Keratinocyte (primary cell): ENCODE measurements at regions not wholly inside any gene's neighbourhood (a gene's known extent, or its start where the extent isn't known, plus 50 kb on each side); places are given as distances from the start of the nearest gene placed in this dataset.
A peak's percentile ranks its signal among the peaks of the same experiment; 100 is the strongest.

Experiments used
- DNase-seq: peaks from one replicate; pipeline ENCODE4 v3.0.0-alpha.2; 2011; ENCODE audit warnings: low read depth, missing footprints, low spot score
- FAIRE-seq: peaks from 2 replicates; lab custom pipeline; 2011; peaks lifted over from hg19 to GRCh38; lab: Jason Lieb, UNC
- H2AFZ ChIP-seq: 2 replicates; pipeline ENCODE4 v1.6.0; 2012; ENCODE audit warnings: low read length, control low read depth, inconsistent platforms; ENCODE audit not compliant: control insufficient read depth
- H3K27ac ChIP-seq: 2 replicates; pipeline ENCODE4 v1.5.1; 2011; ENCODE audit warnings: low read length; ENCODE audit not compliant: control insufficient read depth, insufficient read depth
- H3K27me3 ChIP-seq: 3 replicates; pipeline ENCODE4 v1.6.0; 2011; ENCODE audit warnings: low read length; ENCODE audit not compliant: control insufficient read depth, insufficient read depth; ENCODE audit errors: extremely low read depth
- H3K36me3 ChIP-seq, 2 experiments: 2 replicates in 1 of 2; 3 replicates in 1 of 2; pipeline ENCODE4 v1.5.1; 2011; ENCODE audit warnings: low read length in 2 of 2, mild to moderate bottlenecking in 1 of 2; ENCODE audit not compliant: control insufficient read depth in 2 of 2, insufficient read depth in 2 of 2; ENCODE audit errors: extremely low read depth in 1 of 2
- H3K4me1 ChIP-seq: 3 replicates; pipeline ENCODE4 v1.5.1; 2011; ENCODE audit warnings: low read length; ENCODE audit not compliant: control insufficient read depth, insufficient read depth; ENCODE audit errors: extremely low read depth
- H3K4me2 ChIP-seq: 3 replicates; pipeline ENCODE4 v1.6.0; 2011; ENCODE audit warnings: low read depth, low read length; ENCODE audit not compliant: control insufficient read depth, insufficient read depth; ENCODE audit errors: extremely low read depth
- H3K4me3 ChIP-seq, 3 experiments: fragments of 200-600 bp in 1 of 3; sonication (generic) in 1 of 3; 2 replicates in 2 of 3; 3 replicates in 1 of 3; pipeline ENCODE4 v1.5.1; 2011 to 2016; ENCODE audit warnings: low read length in 3 of 3, mild to moderate bottlenecking in 3 of 3, control low read depth in 2 of 3, inconsistent platforms in 1 of 3, low read depth in 1 of 3, mixed read lengths in 1 of 3, mixed run types in 1 of 3, moderate library complexity in 1 of 3; ENCODE audit not compliant: control insufficient read depth in 2 of 3, insufficient read depth in 2 of 3; ENCODE audit errors: extremely low read depth in 1 of 3
- H3K79me2 ChIP-seq: 2 replicates; pipeline ENCODE4 v1.6.0; 2012; ENCODE audit warnings: low read length; ENCODE audit not compliant: control insufficient read depth, insufficient read depth
- H3K9ac ChIP-seq: 3 replicates; pipeline ENCODE4 v1.6.0; 2011; ENCODE audit warnings: low read length; ENCODE audit not compliant: control insufficient read depth, insufficient read depth; ENCODE audit errors: extremely low read depth
- H3K9me1 ChIP-seq: 3 replicates; pipeline ENCODE4 v1.6.0; 2011; ENCODE audit warnings: low read length; ENCODE audit not compliant: control insufficient read depth, insufficient read depth; ENCODE audit errors: extremely low read depth
- H3K9me3 ChIP-seq: 2 replicates; pipeline ENCODE4 v1.5.1; 2012; ENCODE audit warnings: low read depth, low read length; ENCODE audit not compliant: control insufficient read depth
- H4K20me1 ChIP-seq: 3 replicates; pipeline ENCODE4 v1.6.0; 2011; ENCODE audit warnings: low read length; ENCODE audit not compliant: control insufficient read depth, insufficient read depth; ENCODE audit errors: extremely low read depth
- CTCF ChIP-seq, 3 experiments: IDR thresholded peaks in 1 of 3; conservative IDR thresholded peaks in 1 of 3; optimal IDR thresholded peaks in 1 of 3; 2 replicates in 2 of 3; 3 replicates in 1 of 3; pipeline versions ENCODE3 to v1.5.1; 2011; ENCODE audit warnings: low read length in 3 of 3, mild to moderate bottlenecking in 3 of 3, moderate library complexity in 2 of 3, control low read depth in 1 of 3, inconsistent platforms in 1 of 3; ENCODE audit not compliant: insufficient read depth in 2 of 3; ENCODE audit errors: extremely low read depth in 1 of 3
- EZH2 ChIP-seq: IDR thresholded peaks from one replicate; pipeline ENCODE4 v1.6.1; 2012; ENCODE audit warnings: inconsistent platforms, mild to moderate bottlenecking, low read length, moderate library complexity
- dilution Hi-C: fragments of 300-500 bp; cut with MboI; formaldehyde crosslinking; loops from one replicate; pipeline ENCODE4 v1.7.0; 2020; ENCODE audit warnings: low sequenced_read_pairs; ENCODE audit not compliant: extremely low pct_ligation_motif_present

GRCh38 chr20:11119573-11119972 is 445.8 kb upstream of the JAG1 start:
- no peaks in the 10 kb centered on the region for H4K20me1 ChIP-seq
- H3K4me2 ChIP-seq = peak overlapping the region; percentile 41
- H3K9ac ChIP-seq = no peak overlapping the region
- DNase-seq (no peak), FAIRE-seq (peak; percentile 17)
- no peaks in the 10 kb centered on the region for H3K9me1 ChIP-seq
- H2AFZ ChIP-seq = no peak overlapping the region
- H3K27ac ChIP-seq = peak overlapping the region; percentile 95
- H3K4me1 ChIP-seq = peaks cover 32% of the 10 kb centered on the region
- dilution Hi-C loops = no loop called here
- no peaks in the 10 kb centered on the region for H3K27me3 ChIP-seq
- H3K4me3 ChIP-seq = no peak overlapping the region
- no peaks in the 10 kb centered on the region for H3K79me2 ChIP-seq
- H3K9me3 ChIP-seq = no peaks in the 10 kb centered on the region
- H3K36me3 ChIP-seq = no peaks in the 10 kb centered on the region
- TF ChIP-seq EZH2 (no peak), CTCF (optimal IDR thresholded peaks at IDR 0.05 in 1 of 3, IDR thresholded peaks at IDR 0.05 in 1 of 3, conservative IDR thresholded peaks at IDR 0.05 in 1 of 3; ENCODE audit: extremely low read depth in 1 of 3, insufficient read depth in 2 of 3, low read length in 3 of 3) (no peak)

- H3K9me1 ChIP-seq = no peaks in the 10 kb centered on the region
- H3K4me2 ChIP-seq = no peak overlapping the region
- H4K20me1 ChIP-seq = no peaks in the 10 kb centered on the region
- no peaks in the 10 kb centered on the region for H3K9me3 ChIP-seq
- dilution Hi-C loops = no loop called here
- no peaks in the 10 kb centered on the region for H3K27me3 ChIP-seq
- no peaks in the 10 kb centered on the region for H3K36me3 ChIP-seq
- H3K4me3 ChIP-seq = no peak overlapping the region
- peaks cover 32% of the 10 kb centered on the region for H3K4me1 ChIP-seq
- no peak overlapping the region for H2AFZ ChIP-seq
- H3K79me2 ChIP-seq = no peaks in the 10 kb centered on the region
- no peak overlapping the region for H3K9ac ChIP-seq
- TF ChIP-seq EZH2 = no peak
- FAIRE-seq (peak; percentile 61), DNase-seq (no peak)
- H3K27ac ChIP-seq = no peak overlapping the region
These were observed 446.6 kb upstream of the JAG1 start for GRCh38 chr20:11120431-11120830.

- dilution Hi-C loops = no loop called here
- FAIRE-seq = peak; percentile 75
These were observed 451.2 kb upstream of the JAG1 start for GRCh38 chr20:11124849-11125505.

More at GRCh38 chr20:11124849-11125505, 451.2 kb upstream of the JAG1 start:
- no peak overlapping the region for H3K4me2 ChIP-seq
- no peak for TF ChIP-seq EZH2
- no peak for TF ChIP-seq CTCF (optimal IDR thresholded peaks at IDR 0.05 in 1 of 3, IDR thresholded peaks at IDR 0.05 in 1 of 3, conservative IDR thresholded peaks at IDR 0.05 in 1 of 3; ENCODE audit: extremely low read depth in 1 of 3, insufficient read depth in 2 of 3, low read length in 3 of 3)
- no peaks in the 10 kb centered on the region for H3K9me1 ChIP-seq
- no peak overlapping the region for H3K27ac ChIP-seq
- H3K36me3 ChIP-seq = no peaks in the 10 kb centered on the region
- H3K4me3 ChIP-seq = no peak overlapping the region
- no peaks in the 10 kb centered on the region for H4K20me1 ChIP-seq
- DNase-seq = no peak
- H2AFZ ChIP-seq = peak overlapping the region; percentile 6
- H3K79me2 ChIP-seq = no peaks in the 10 kb centered on the region
- H3K9me3 ChIP-seq = no peaks in the 10 kb centered on the region
- H3K27me3 ChIP-seq = no peaks in the 10 kb centered on the region
- H3K9ac ChIP-seq = no peak overlapping the region
- peaks cover 5% of the 10 kb centered on the region for H3K4me1 ChIP-seq
